H9 (cell line): ENCODE measurements at regions not wholly inside any gene's neighbourhood (a gene's known extent, or its start where the extent isn't known, plus 50 kb on each side); places are given as distances from the start of the nearest gene placed in this dataset.
A peak's percentile ranks its signal among the peaks of the same experiment; 100 is the strongest.

Source experiments
- DNase-seq: peaks from one replicate; pipeline ENCODE4 v3.0.0-alpha.2; 2017
- H2AFZ ChIP-seq: one replicate; pipeline ENCODE4 v1.6.1; 2013; ENCODE audit warnings: mild to moderate bottlenecking, low read length, control low read depth, moderate library complexity
- H2AK5ac ChIP-seq: 2 replicates; pipeline ENCODE4 v1.6.1; 2013; ENCODE audit warnings: low read length, control low read depth, mixed read lengths; ENCODE audit not compliant: insufficient read length
- H2BK120ac ChIP-seq: one replicate; pipeline ENCODE4 v1.6.1; 2013; ENCODE audit warnings: low read depth, mild to moderate bottlenecking, low read length, control low read depth, inconsistent platforms; ENCODE audit not compliant: poor library complexity, severe bottlenecking
- H2BK12ac ChIP-seq: 2 replicates; pipeline ENCODE4 v1.6.1; 2013; ENCODE audit warnings: low read length, control low read depth, mixed read lengths, low read depth; ENCODE audit not compliant: insufficient read length
- H2BK15ac ChIP-seq: 2 replicates; pipeline ENCODE4 v1.6.1; 2013; ENCODE audit warnings: low read depth, low read length, control low read depth
- H2BK20ac ChIP-seq: one replicate; pipeline ENCODE4 v1.6.1; 2013; ENCODE audit warnings: low read depth, mild to moderate bottlenecking, low read length, control low read depth, inconsistent platforms; ENCODE audit not compliant: poor library complexity, severe bottlenecking
- H2BK5ac ChIP-seq: 2 replicates; pipeline ENCODE4 v1.6.1; 2013; ENCODE audit warnings: low read length, control low read depth, mixed read lengths; ENCODE audit not compliant: insufficient read length
- H3K14ac ChIP-seq: 2 replicates; pipeline ENCODE4 v1.6.1; 2013; ENCODE audit warnings: low read length, control low read depth; ENCODE audit not compliant: insufficient read depth
- H3K18ac ChIP-seq: 2 replicates; pipeline ENCODE4 v1.6.1; 2013; ENCODE audit warnings: low read depth, mild to moderate bottlenecking, mixed read lengths, low read length, control low read depth; ENCODE audit not compliant: insufficient read length
- H3K23ac ChIP-seq: 2 replicates; pipeline ENCODE4 v1.6.1; 2013; ENCODE audit warnings: low read length, control low read depth, mixed read lengths, low read depth; ENCODE audit not compliant: insufficient read length
- H3K23me2 ChIP-seq: 2 replicates; pipeline ENCODE4 v1.6.1; 2013; ENCODE audit warnings: low read depth, mild to moderate bottlenecking, mixed read lengths, low read length, control low read depth; ENCODE audit not compliant: insufficient read length, poor library complexity, severe bottlenecking
- H3K27ac ChIP-seq: 2 replicates; pipeline ENCODE4 v1.5.1; 2013; ENCODE audit warnings: low read length, control low read depth, mixed read lengths, low read depth; ENCODE audit not compliant: insufficient read length
- H3K27me3 ChIP-seq: 2 replicates; pipeline ENCODE4 v1.6.1; 2013; ENCODE audit warnings: low read length, control low read depth, inconsistent platforms; ENCODE audit not compliant: insufficient read depth
- H3K4ac ChIP-seq: 2 replicates; pipeline ENCODE4 v1.6.1; 2013; ENCODE audit warnings: low read depth, mild to moderate bottlenecking, control low read depth, inconsistent platforms, low read length, moderate library complexity
- H3K4me1 ChIP-seq: 2 replicates; pipeline ENCODE4 v1.6.1; 2013; ENCODE audit warnings: low read length, control low read depth, inconsistent platforms; ENCODE audit not compliant: insufficient read depth
- H3K4me2 ChIP-seq: 2 replicates; pipeline ENCODE4 v1.6.1; 2013; ENCODE audit warnings: low read length, control low read depth, mixed read lengths; ENCODE audit not compliant: insufficient read length, insufficient read depth
- H3K56ac ChIP-seq: 2 replicates; pipeline ENCODE4 v1.6.1; 2013; ENCODE audit warnings: low read depth, mild to moderate bottlenecking, mixed read lengths, low read length, control low read depth; ENCODE audit not compliant: insufficient read length
- H3K79me1 ChIP-seq: 2 replicates; pipeline ENCODE4 v1.6.1; 2013; ENCODE audit warnings: low read depth, mild to moderate bottlenecking, moderate library complexity, low read length, control low read depth, inconsistent platforms; ENCODE audit not compliant: insufficient read depth, poor library complexity, severe bottlenecking
- H3K79me2 ChIP-seq: 2 replicates; pipeline ENCODE4 v1.6.1; 2013; ENCODE audit warnings: low read length, control low read depth, inconsistent platforms; ENCODE audit not compliant: insufficient read depth
- H3K9ac ChIP-seq: 2 replicates; pipeline ENCODE4 v1.6.1; 2013; ENCODE audit warnings: low read length, control low read depth, mixed read lengths; ENCODE audit not compliant: insufficient read length; ENCODE audit errors: extremely low read depth
- H3K9me3 ChIP-seq: one replicate; pipeline ENCODE4 v1.6.1; 2013; ENCODE audit warnings: low read depth, low read length, inconsistent platforms; ENCODE audit not compliant: control insufficient read depth
- H3T11ph ChIP-seq: one replicate; pipeline ENCODE4 v1.6.1; 2013; ENCODE audit warnings: mild to moderate bottlenecking, low read length, control low read depth, inconsistent platforms
- H4K20me1 ChIP-seq: one replicate; pipeline ENCODE4 v1.6.1; 2013; ENCODE audit not compliant: control insufficient read depth, insufficient read length, insufficient read depth
- H4K5ac ChIP-seq: 2 replicates; pipeline ENCODE4 v1.6.1; 2013; ENCODE audit warnings: low read depth, mild to moderate bottlenecking, mixed read lengths, low read length, control low read depth; ENCODE audit not compliant: insufficient read length
- H4K8ac ChIP-seq: replicated peaks from 2 replicates; pipeline ENCODE4 v1.6.1; 2013; ENCODE audit warnings: low read length, control low read depth, mixed read lengths, low read depth; ENCODE audit not compliant: insufficient read length
- H4K91ac ChIP-seq: 2 replicates; pipeline ENCODE4 v1.6.1; 2013; ENCODE audit warnings: low read depth, mild to moderate bottlenecking, moderate library complexity, mixed read lengths, low read length, control low read depth; ENCODE audit not compliant: insufficient read length
- H3K27ac Mint-ChIP-seq, 3 experiments: 2 replicates in 2 of 3; 3 replicates in 1 of 3; pipeline ENCODE4 v1.8.0; 2020 to 2021; ENCODE audit warnings: mixed read lengths in 3 of 3, mild to moderate bottlenecking in 1 of 3, moderate library complexity in 1 of 3
- H3K27me3 Mint-ChIP-seq: 2 replicates; pipeline ENCODE4 v1.8.0; 2021; ENCODE audit warnings: low read depth, mild to moderate bottlenecking, moderate library complexity, mixed read lengths
- H3K36me3 Mint-ChIP-seq, 3 experiments: 2 replicates in 2 of 3; 3 replicates in 1 of 3; pipeline ENCODE4 v1.8.0; 2020 to 2021; ENCODE audit warnings: low read depth in 3 of 3, mixed read lengths in 3 of 3; ENCODE audit not compliant: insufficient read depth in 1 of 3
- H3K4me1 Mint-ChIP-seq, 2 experiments: 2 replicates each; pipeline ENCODE4 v1.8.0; 2020; ENCODE audit warnings: mixed read lengths in 2 of 2
- H3K4me3 Mint-ChIP-seq, 2 experiments: 2 replicates in 1 of 2; 3 replicates in 1 of 2; pipeline ENCODE4 v1.8.0; 2020 to 2021; ENCODE audit warnings: mild to moderate bottlenecking in 2 of 2, mixed read lengths in 2 of 2, moderate library complexity in 1 of 2
- H3K9me3 Mint-ChIP-seq, 2 experiments: 2 replicates in 1 of 2; 3 replicates in 1 of 2; pipeline ENCODE4 v1.8.0; 2020; ENCODE audit warnings: mild to moderate bottlenecking in 2 of 2, mixed read lengths in 2 of 2, moderate library complexity in 1 of 2
- CTCF ChIP-seq: fragments of 200-600 bp; sonication (generic); conservative IDR thresholded peaks from 3 replicates; pipeline ENCODE4 v1.8.0; 2021; ENCODE audit warnings: antibody characterized with exemption, mild to moderate bottlenecking
- WGBS: extraction: QIAGEN DNeasy Blood & Tissue Kit; methylation state at CpG from one replicate; pipeline ENCODE4 v1.1.7; 2013; ENCODE audit warnings: missing lambda C conversion rate, low lambda C conversion rate, mixed read lengths; ENCODE audit not compliant: insufficient read length; ENCODE audit errors: extremely low coverage; 5-methylcytosine and 5-hydroxymethylcytosine counted together

DNA sequence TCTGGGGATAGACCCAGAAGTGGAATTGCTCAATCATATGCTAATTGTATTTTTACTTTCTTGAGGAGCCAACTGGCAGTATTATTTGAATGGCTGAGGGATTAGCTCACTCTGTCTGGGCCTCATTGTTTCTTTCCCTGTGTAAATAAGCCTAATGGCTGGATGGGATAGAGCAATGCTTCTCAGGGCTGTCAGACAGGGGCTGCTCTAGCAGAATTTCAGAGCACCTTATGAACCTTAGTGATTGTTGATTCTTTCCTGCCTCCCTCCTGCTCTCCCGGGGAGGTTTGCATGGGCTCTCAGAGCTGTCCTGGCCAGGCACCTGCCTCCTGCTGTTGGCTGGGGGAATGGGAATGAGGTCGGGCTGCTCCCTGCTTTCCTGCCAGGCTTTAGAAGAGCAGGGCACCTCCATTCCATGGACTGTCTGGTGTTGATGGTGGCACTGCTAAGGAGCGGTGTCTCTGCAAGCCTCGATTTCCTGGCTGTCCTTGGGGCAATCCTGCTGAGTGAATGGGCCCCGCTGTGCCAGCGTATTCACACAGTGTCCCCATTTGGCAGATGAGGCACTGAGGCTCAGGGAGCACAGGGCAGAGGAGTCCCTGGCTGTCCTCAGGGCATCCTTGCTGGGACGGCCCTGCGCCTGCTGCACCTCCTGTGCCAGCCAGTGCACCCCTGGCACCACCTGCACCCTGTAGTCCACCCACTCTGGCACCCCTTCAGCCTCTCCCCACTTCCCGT is 468.2 kb upstream of the HS6ST1 start:
- peaks cover 0 to 5% (median 0%) of the 10 kb centered on the region in 3 experiments; a peak in 2 of 7 replicates for H3K36me3 Mint-ChIP-seq
- Histone ChIP-seq H3K27ac (no peak overlapping the region), H4K20me1 (no peaks in the 10 kb centered on the region), H2BK15ac (no peak overlapping the region), H2BK120ac (no peak overlapping the region), H3K56ac (no peak overlapping the region), H3K27me3 (no peaks in the 10 kb centered on the region), H3K18ac (no peak overlapping the region), H3K23me2 (no peaks in the 10 kb centered on the region), H3K4ac (no peak overlapping the region), H2AFZ (no peak overlapping the region), H3K14ac (0 out of 2 replicates have a peak overlapping the region, but pooled peaks have one; percentile 6), H4K8ac (no peak overlapping the region), H3K79me1 (no peaks in the 10 kb centered on the region), H3K23ac (no peak overlapping the region), H4K5ac (no peak overlapping the region), H2BK12ac (no peak overlapping the region), H4K91ac (no peak overlapping the region), H2BK20ac (no peak overlapping the region), H3K4me1 (no peaks in the 10 kb centered on the region; the same call in 1 of the 2 replicates), H2AK5ac (no peak overlapping the region), H2BK5ac (no peak overlapping the region), H3T11ph (no peak overlapping the region), H3K4me2 (no peak overlapping the region), H3K9ac (no peak overlapping the region), H3K79me2 (no peaks in the 10 kb centered on the region), H3K9me3 (no peaks in the 10 kb centered on the region)
- peaks cover 7 to 9% of the 10 kb centered on the region in 2 experiments; a peak in 3 of 5 replicates for H3K9me3 Mint-ChIP-seq
- H3K4me3 Mint-ChIP-seq: no peak overlapping the region
- peaks cover 4% of the 10 kb centered on the region; the same call in 1 of the 2 replicates for H3K27me3 Mint-ChIP-seq
- peak; percentile 48 for DNase-seq
- peak; percentile 32; the same call in 2 of the 3 replicates for TF ChIP-seq CTCF
- WGBS: no CpG with 5 or more reads among the region's 9 CpGs
- peak overlapping the region; percentile 25 to 70 (median 28); a peak in 5 of 7 replicates for H3K27ac Mint-ChIP-seq
- peaks cover 20 to 28% of the 10 kb centered on the region in 2 experiments for H3K4me1 Mint-ChIP-seq
